HepG2 (cell line): ENCODE measurements at regions not wholly inside any gene's neighbourhood (a gene's known extent, or its start where the extent isn't known, plus 50 kb on each side); places are given as distances from the start of the nearest gene placed in this dataset.

Source experiments
- ATAC-seq: fragments of 200-7000 bp; cut with Tn5 transposase; 3 replicates; pipeline ENCODE4 v1.9.1; 2020; ENCODE audit warnings: mild to moderate bottlenecking, moderate library complexity
- BruUV-seq: library from RNA; stranded (reverse); fragments of 400-500 nt; replicated peaks from 2 replicates; lab custom pipeline; 2021; lab: Mats Ljungman, UMichigan
- CTCF ChIA-PET: fragments of 300-600 bp; formaldehyde crosslinking; extraction: SDS; loops from one replicate; lab custom pipeline; 2021; ENCODE audit warnings: low total read pairs, inconsistent platforms, low intra/inter-chr PET ratio; lab: Yijun Ruan, JAX
- POLR2A ChIA-PET: fragments of 350-600 bp; sonication (Branson Sonifier 250); formaldehyde crosslinking; loops from one replicate; lab custom pipeline; 2020; ENCODE audit warnings: antibody characterized with exemption, inconsistent platforms; lab: Yijun Ruan, JAX
- DNase-seq: peaks from one replicate; pipeline ENCODE4 v3.0.0-alpha.2; 2015; ENCODE audit warnings: low spot score
- FAIRE-seq: peaks from 3 replicates; lab custom pipeline; 2011; peaks lifted over from hg19 to GRCh38; lab: Jason Lieb, UNC
- H2AFZ ChIP-seq: one replicate; pipeline ENCODE4 v1.6.1; 2011; ENCODE audit warnings: low read length, inconsistent platforms
- H3K27ac ChIP-seq: fragments of 300-600 bp; 3 replicates; pipeline ENCODE4 v1.8.0; 2011; ENCODE audit warnings: mixed run types, mild to moderate bottlenecking, mixed read lengths, low read length, inconsistent platforms; ENCODE audit not compliant: insufficient read depth; ENCODE audit errors: extremely low read length
- H3K27me3 ChIP-seq, 2 experiments: fragments of 200-600 bp in 1 of 2; 2 replicates in 1 of 2; 3 replicates in 1 of 2; pipeline versions ENCODE4 v1.6.0 to v1.8.0; 2011; ENCODE audit warnings: low read length in 2 of 2, mild to moderate bottlenecking in 2 of 2, moderate library complexity in 2 of 2, inconsistent platforms in 1 of 2; ENCODE audit not compliant: insufficient read depth in 2 of 2, control insufficient read depth in 1 of 2
- H3K36me3 ChIP-seq, 2 experiments: fragments of 200-600 bp in 1 of 2; replicated peaks in 1 of 2; 2 replicates in 1 of 2; 3 replicates in 1 of 2; pipeline versions ENCODE4 v1.5.1 to v1.8.0; 2011; ENCODE audit warnings: low read length in 2 of 2, inconsistent platforms in 1 of 2; ENCODE audit not compliant: insufficient read depth in 2 of 2, control insufficient read depth in 1 of 2
- H3K4me1 ChIP-seq: 2 replicates; pipeline ENCODE4 v1.5.1; 2012; ENCODE audit warnings: low read length, inconsistent platforms; ENCODE audit not compliant: insufficient read depth
- H3K4me2 ChIP-seq: 2 replicates; pipeline ENCODE4 v1.6.0; 2011; ENCODE audit warnings: low read depth, low read length, inconsistent platforms
- H3K4me3 ChIP-seq, 3 experiments: fragments of 200-600 bp in 1 of 3; sonication (generic), shearing (Covaris generic) in 1 of 3; replicated peaks in 1 of 3; 2 replicates each; pipeline ENCODE4 v1.5.1; 2011 to 2016; ENCODE audit warnings: low read length in 3 of 3, inconsistent platforms in 2 of 3, low read depth in 2 of 3, mild to moderate bottlenecking in 2 of 3, control low read depth in 1 of 3, mixed read lengths in 1 of 3; ENCODE audit not compliant: insufficient read depth in 1 of 3
- H3K79me2 ChIP-seq: one replicate; pipeline ENCODE4 v1.6.1; 2011; ENCODE audit warnings: low read length, inconsistent platforms; ENCODE audit not compliant: insufficient read depth
- H3K9ac ChIP-seq: 2 replicates; pipeline ENCODE4 v1.6.0; 2011; ENCODE audit warnings: mild to moderate bottlenecking, low read depth, low read length, inconsistent platforms; ENCODE audit not compliant: insufficient read depth
- H3K9me3 ChIP-seq: 2 replicates; pipeline ENCODE4 v1.5.1; 2012; ENCODE audit warnings: mild to moderate bottlenecking, low read length
- H4K20me1 ChIP-seq: 2 replicates; pipeline ENCODE4 v1.6.0; 2011; ENCODE audit warnings: inconsistent platforms, mild to moderate bottlenecking, low read length, moderate library complexity; ENCODE audit not compliant: insufficient read depth
- GFI1 ChIP-seq: sonication (generic); formaldehyde crosslinking; IDR thresholded peaks from 2 replicates; pipeline ENCODE4 v1.5.0; 2020; ENCODE audit warnings: missing genetic modification reagents, mild to moderate bottlenecking, borderline replicate concordance
- MXD3 ChIP-seq: IDR thresholded peaks from 2 replicates; pipeline ENCODE4 v1.6.1; 2016; ENCODE audit warnings: mild to moderate bottlenecking, missing biosample characterization, missing genetic modification reagents
- NFAT5 ChIP-seq: sonication (generic); formaldehyde crosslinking; IDR thresholded peaks from 2 replicates; pipeline ENCODE4 v1.4.0; 2020; ENCODE audit warnings: missing genetic modification reagents
- RXRB ChIP-seq: IDR thresholded peaks from 2 replicates; pipeline ENCODE4 v1.6.1; 2016; ENCODE audit warnings: borderline replicate concordance, missing genetic modification reagents, missing compliant biosample characterization
- SNRNP70 ChIP-seq: fragments of 200-400 bp; formaldehyde crosslinking; IDR thresholded peaks from 2 replicates; pipeline ENCODE4 v1.6.1; 2017; ENCODE audit warnings: mild to moderate bottlenecking, low read depth, low read length, moderate library complexity
- UBTF ChIP-seq: sonication (generic); formaldehyde crosslinking; IDR thresholded peaks from 2 replicates; pipeline ENCODE4 v1.4.0; 2020; ENCODE audit warnings: mild to moderate bottlenecking, missing genetic modification reagents
- ZNF367 ChIP-seq: sonication (generic); formaldehyde crosslinking; IDR thresholded peaks from 2 replicates; pipeline ENCODE4 v1.4.0; 2020; ENCODE audit warnings: missing genetic modification reagents, borderline replicate concordance
- WGBS: methylation state at CpG from one replicate; pipeline ENCODE4 v1.1.6; 2017; ENCODE audit warnings: low lambda C conversion rate; 5-methylcytosine and 5-hydroxymethylcytosine counted together
- in situ Hi-C: cut with HindIII; loops from 2 replicates; pipeline ENCODE4 v1.10.0; 2017; ENCODE audit warnings: low pct_unique_long_range_greater_than_20kb; ENCODE audit not compliant: extremely low pct_ligation_motif_present
- intact Hi-C: fragments of 100-400 bp; cut with micrococcal nuclease; formaldehyde crosslinking; loops from one replicate; pipeline ENCODE4 v1.10.0; 2022; ENCODE audit not compliant: unreplicated experiment

GRCh38 chr20:58088625-58089024 lies 139.8 kb downstream of the ANKRD60 start:
- no peak for ATAC-seq
- H3K9ac ChIP-seq, result no peak overlapping the region
- peaks cover 2 to 32% of the 10 kb centered on the region in 2 experiments; a peak in 2 of 5 replicates for H3K27me3 ChIP-seq
- ChIA-PET POLR2A (no interaction called here), CTCF (interaction anchor here (0.9 to 2.2 kb wide), 2 partner anchors 121 to 434 kb away, joined by 3 to 20 read pairs; no protein-coding TSS in a partner anchor)
- H3K9me3 ChIP-seq, result no peaks in the 10 kb centered on the region
- TF ChIP-seq RXRB (no peak), UBTF (CRISPR knock-in tag) (no peak), GFI1 (CRISPR knock-in tag) (no peak), SNRNP70 (no peak)
- no peaks in the 10 kb centered on the region for H3K36me3 ChIP-seq
- no peaks in the 10 kb centered on the region for H4K20me1 ChIP-seq
- no peak for FAIRE-seq
- H3K4me1 ChIP-seq, result no peaks in the 10 kb centered on the region
- no peak for DNase-seq
- BruUV-seq, result no TSS peak
- no peak overlapping the region for H3K4me3 ChIP-seq
- no peak overlapping the region for H3K27ac ChIP-seq
- H2AFZ ChIP-seq, result no peak overlapping the region
- WGBS, result 11% methylated on average over 7 of the region's 7 CpGs
- in situ Hi-C loops (loop anchor here (5.0 kb wide), 1 partner anchor 431 kb away; no protein-coding TSS in a partner anchor), intact Hi-C loops (loop anchor here (5.0 kb wide), 1 partner anchor 576 kb away; no protein-coding TSS in a partner anchor)
- no peaks in the 10 kb centered on the region for H3K79me2 ChIP-seq
- H3K4me2 ChIP-seq, result no peak overlapping the region

GRCh38 chr20:58088105-58088504 lies 140.3 kb downstream of the ANKRD60 start:
- Histone ChIP-seq H3K9me3 (no peaks in the 10 kb centered on the region), H3K4me3 (no peak overlapping the region), H3K9ac (no peak overlapping the region), H3K27me3 (peaks cover 2 to 31% of the 10 kb centered on the region in 2 experiments; a peak in 2 of 5 replicates), H3K4me1 (no peaks in the 10 kb centered on the region), H3K4me2 (no peak overlapping the region), H4K20me1 (no peaks in the 10 kb centered on the region), H2AFZ (no peak overlapping the region), H3K36me3 (no peaks in the 10 kb centered on the region), H3K79me2 (no peaks in the 10 kb centered on the region), H3K27ac (no peak overlapping the region)
- no peak for ATAC-seq
- no peak for FAIRE-seq
- POLR2A ChIA-PET, result no interaction called here
- CTCF ChIA-PET, result interaction anchor here (0.8 to 2.2 kb wide), 3 partner anchors 122 to 435 kb away, joined by 3 to 20 read pairs (median 3); no protein-coding TSS in a partner anchor
- in situ Hi-C loops, result loop anchor here (5.0 kb wide), 1 partner anchor 431 kb away; no protein-coding TSS in a partner anchor
- 12% methylated on average over 6 of the region's 7 CpGs for WGBS
- DNase-seq, result no peak
- intact Hi-C loops, result loop anchor here (5.0 kb wide), 1 partner anchor 576 kb away; no protein-coding TSS in a partner anchor
- BruUV-seq, result no TSS peak
- TF ChIP-seq ZNF367 (CRISPR knock-in tag), result no peak
- TF ChIP-seq NFAT5, result no peak
- no peak for TF ChIP-seq MXD3 (CRISPR knock-in tag)
